Coronary artery (tissue), 2 donors: ENCODE measurements at regions not wholly inside any gene's neighbourhood (a gene's known extent, or its start where the extent isn't known, plus 50 kb on each side); places are given as distances from the start of the nearest gene placed in this dataset.

Source experiments
- DNase-seq: peaks from one replicate; pipeline ENCODE4 v3.0.0-alpha.2; 2017; ENCODE audit warnings: low spot score
- H3K27ac ChIP-seq, 2 donors: fragments of 200-600 bp; sonication (generic); one replicate each; pipeline ENCODE4 v1.5.1; 2016 to 2019
- H3K4me3 ChIP-seq: fragments of 200-600 bp; sonication (generic); 2 replicates; pipeline ENCODE4 v1.5.1; 2016; ENCODE audit warnings: mild to moderate bottlenecking, moderate library complexity
- TF ChIP-seq, protein P1 (sequence below): fragments of 200-600 bp; sonication (generic); IDR thresholded peaks from one replicate; pipeline ENCODE4 v1.5.1; 2019; ENCODE audit warnings: antibody characterized with exemption

DNA sequence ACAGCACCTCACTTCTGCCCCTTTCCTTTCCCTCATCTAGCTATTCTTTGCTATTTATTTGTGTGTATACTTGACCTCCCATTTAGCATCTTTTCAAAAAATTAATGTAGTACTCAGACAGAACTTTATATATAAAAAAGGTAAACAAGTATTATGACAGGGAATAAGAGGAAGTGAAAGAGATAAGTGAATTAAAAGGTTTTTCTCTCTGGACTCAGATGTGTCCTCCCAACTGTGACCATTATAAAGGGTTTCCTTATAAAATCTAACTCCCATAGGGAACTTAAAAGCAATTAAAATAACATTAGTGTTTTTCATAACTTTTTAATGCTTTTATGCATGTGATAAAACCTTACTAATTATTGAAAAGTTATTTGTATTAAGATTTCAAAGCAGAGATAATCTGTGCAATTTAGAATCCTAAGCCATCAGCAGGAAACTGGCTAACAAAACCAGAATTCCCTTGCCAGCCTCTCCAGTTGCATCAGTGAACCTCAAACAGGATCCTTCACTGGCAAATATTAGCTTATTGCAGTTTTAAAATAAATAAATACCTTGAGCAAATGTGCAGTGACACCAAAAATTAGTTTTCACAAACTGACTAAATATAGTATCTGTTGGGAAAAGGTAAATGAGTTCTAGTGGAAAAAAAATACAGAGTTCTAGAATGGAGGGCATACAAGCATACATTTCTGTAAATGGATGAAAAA, 930.7 kb downstream of the BCL11A start:
- DNase-seq = no peak
- H3K4me3 ChIP-seq = no peak overlapping the region
- TF ChIP-seq, protein P1, sequence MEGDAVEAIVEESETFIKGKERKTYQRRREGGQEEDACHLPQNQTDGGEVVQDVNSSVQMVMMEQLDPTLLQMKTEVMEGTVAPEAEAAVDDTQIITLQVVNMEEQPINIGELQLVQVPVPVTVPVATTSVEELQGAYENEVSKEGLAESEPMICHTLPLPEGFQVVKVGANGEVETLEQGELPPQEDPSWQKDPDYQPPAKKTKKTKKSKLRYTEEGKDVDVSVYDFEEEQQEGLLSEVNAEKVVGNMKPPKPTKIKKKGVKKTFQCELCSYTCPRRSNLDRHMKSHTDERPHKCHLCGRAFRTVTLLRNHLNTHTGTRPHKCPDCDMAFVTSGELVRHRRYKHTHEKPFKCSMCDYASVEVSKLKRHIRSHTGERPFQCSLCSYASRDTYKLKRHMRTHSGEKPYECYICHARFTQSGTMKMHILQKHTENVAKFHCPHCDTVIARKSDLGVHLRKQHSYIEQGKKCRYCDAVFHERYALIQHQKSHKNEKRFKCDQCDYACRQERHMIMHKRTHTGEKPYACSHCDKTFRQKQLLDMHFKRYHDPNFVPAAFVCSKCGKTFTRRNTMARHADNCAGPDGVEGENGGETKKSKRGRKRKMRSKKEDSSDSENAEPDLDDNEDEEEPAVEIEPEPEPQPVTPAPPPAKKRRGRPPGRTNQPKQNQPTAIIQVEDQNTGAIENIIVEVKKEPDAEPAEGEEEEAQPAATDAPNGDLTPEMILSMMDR = no peak
- no peak overlapping the region for H3K27ac ChIP-seq

DNA sequence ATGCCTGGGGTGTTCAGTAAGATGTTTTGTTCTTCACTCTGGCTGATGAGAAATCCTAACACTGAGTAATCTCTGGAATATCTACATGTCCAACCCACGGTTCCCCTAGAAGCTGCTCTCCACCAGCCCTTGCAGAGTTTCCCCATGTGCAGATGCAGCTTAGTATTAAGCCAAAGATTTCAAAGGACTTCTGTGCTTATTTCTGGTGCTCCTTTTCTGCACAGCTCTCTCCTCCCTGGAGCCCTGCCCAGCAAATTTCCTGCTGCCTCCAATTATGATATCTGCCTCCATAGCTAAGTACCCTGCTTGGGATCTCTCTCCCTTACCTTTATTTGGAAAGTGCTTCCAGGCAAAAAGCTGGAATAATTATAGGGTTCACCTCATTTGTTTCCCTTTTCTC, 949.3 kb downstream of the BCL11A start:
- H3K27ac ChIP-seq = no peak overlapping the region
- no peak overlapping the region for H3K4me3 ChIP-seq
- DNase-seq = no peak
- TF ChIP-seq, protein P1 = no peak

DNA sequence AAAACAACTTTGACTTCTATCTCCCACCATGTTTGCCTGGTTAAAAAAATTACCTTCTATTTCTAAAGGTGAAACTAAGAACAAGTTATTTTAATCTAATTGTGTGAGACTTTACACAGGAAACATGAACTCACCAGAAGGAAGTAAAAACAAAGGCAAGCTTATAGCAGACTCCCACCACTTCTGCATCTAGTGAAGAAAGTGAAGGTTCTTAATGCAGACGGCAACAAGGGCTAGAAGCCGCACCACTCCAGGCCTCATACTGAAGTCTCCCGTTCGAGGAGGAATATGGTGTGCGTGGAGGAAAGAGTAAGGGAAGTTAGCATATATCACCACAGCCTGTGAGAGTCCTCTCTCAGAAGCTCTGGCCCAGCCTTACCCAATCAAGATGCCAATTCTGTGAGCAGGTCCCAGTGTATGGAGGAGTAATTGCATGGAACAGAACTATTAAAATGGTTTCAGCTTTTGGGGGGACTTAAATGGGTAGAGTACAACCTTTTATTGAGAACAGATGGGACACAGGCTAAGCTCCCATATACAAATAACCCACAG, 958.7 kb downstream of the BCL11A start:
- H3K4me3 ChIP-seq = no peak overlapping the region
- H3K27ac ChIP-seq = no peak overlapping the region
- TF ChIP-seq, protein P1 = no peak
- DNase-seq = no peak

DNA sequence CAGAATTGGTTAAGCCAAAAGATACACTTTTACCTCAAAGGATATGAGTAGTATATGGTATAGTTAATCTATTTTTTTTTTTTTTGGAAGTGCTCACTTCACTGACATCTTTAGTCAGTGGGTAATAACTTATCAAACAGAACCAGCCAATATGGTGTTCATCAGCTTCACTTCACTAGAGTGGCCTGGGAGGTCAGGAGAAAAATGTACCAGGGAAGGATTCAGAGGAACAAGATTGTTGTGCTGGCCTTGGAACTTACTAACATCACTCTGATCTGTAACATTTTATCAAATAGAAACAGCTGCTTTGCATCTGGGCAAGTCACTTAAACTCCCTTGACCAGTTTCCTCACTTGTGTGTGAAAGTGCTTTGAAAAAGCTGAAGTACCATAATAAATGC, 962.7 kb downstream of the BCL11A start:
- no peak for DNase-seq
- Histone ChIP-seq H3K27ac (no peak overlapping the region), H3K4me3 (no peak overlapping the region)
- TF ChIP-seq, protein P1 = no peak

DNA sequence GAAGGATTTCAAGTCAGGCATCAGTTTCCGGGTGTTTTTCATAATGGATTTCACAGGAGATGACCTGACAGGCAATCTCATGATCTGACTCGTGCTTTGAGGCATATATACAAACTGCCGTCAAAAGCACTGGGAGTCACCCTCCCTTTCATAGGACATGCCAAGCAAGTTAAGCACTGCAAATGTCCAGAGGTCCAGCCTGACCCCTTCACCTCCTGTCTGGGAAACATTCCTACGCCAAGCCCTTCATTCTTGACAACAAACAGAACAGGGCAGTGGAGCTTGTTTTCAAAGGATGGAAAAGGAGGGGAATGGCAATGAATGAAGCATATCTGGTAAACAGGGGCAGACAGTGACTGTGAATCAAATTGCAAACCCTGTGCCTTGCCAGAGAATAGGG, 963.6 kb downstream of the BCL11A start:
- Histone ChIP-seq H3K4me3 (no peak overlapping the region), H3K27ac (no peak overlapping the region)
- TF ChIP-seq, protein P1 = no peak
- DNase-seq = no peak

DNA sequence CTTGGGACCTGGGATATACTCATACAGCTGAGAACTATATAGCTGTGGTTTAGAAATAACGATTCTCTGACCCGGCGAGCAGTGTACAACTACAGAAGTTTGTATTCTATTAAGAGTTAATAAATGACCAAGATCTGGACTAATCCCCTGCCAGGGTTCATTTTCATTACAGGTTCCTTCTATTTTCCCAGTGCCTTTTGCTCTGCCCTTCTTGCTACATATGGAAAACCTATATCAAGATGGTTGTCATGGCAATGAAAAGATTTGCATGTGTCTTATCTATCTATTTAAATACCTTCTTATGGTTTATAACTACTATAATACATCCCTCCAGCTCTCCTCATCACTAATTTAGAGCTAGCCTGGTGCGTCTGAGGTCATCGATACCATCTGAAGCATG, 965.2 kb downstream of the BCL11A start:
- no peak overlapping the region for H3K27ac ChIP-seq
- TF ChIP-seq, protein P1 = no peak
- DNase-seq = no peak
- no peak overlapping the region for H3K4me3 ChIP-seq

DNA sequence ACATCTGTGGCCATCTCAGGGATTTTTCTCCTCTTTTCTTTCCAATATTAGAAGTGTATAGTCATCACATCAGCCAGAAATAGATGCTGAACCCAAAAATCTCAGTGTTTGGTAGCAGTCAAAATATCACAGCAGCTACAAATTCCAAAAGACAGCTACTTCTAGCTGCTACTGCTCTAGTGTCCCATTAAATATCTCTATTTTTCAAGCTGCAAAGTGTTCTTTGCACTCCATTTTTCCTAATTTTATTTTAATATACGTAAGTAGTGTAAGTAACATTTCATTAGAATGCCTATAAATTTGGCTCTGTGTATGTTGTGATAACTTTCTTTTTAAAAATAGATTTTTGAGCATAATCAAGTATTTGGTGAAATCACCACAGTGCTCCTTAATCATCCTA, 967.3 kb downstream of the BCL11A start:
- DNase-seq = no peak
- TF ChIP-seq, protein P1 = no peak
- no peak overlapping the region for H3K27ac ChIP-seq
- no peak overlapping the region for H3K4me3 ChIP-seq
